Activated T-helper 2 cell treated with anti-CD3 and anti-CD28 coated beads, Interferon-gamma antibody, Interleukin-2, Interleukin-4, amounts not matched to agents 10 μg/mL and 5 μg/mL and 100 μg/mL, durations not matched to agents 14 hours and 24 hours and 36 hours (primary cell): ENCODE measurements at regions not wholly inside any gene's neighbourhood (a gene's known extent, or its start where the extent isn't known, plus 50 kb on each side); places are given as distances from the start of the nearest gene placed in this dataset.

Experiments
- DNase-seq: peaks from one replicate; pipeline ENCODE4 v3.0.0; 2021; ENCODE audit warnings: low spot score
- H3K27ac Mint-ChIP-seq: one replicate; pipeline ENCODE4 v1.8.0; 2021; ENCODE audit warnings: mixed read lengths
- H3K27me3 Mint-ChIP-seq: one replicate; pipeline ENCODE4 v1.8.0; 2021; ENCODE audit warnings: low read depth, mixed read lengths
- H3K36me3 Mint-ChIP-seq: one replicate; pipeline ENCODE4 v1.8.0; 2021; ENCODE audit warnings: low read depth, mixed read lengths
- H3K4me1 Mint-ChIP-seq: one replicate; pipeline ENCODE4 v1.8.0; 2021; ENCODE audit warnings: low read depth, mixed read lengths
- H3K4me3 Mint-ChIP-seq: one replicate; pipeline ENCODE4 v1.8.0; 2021; ENCODE audit warnings: low read depth, mild to moderate bottlenecking, moderate library complexity, mixed read lengths
- H3K9me3 Mint-ChIP-seq: one replicate; pipeline ENCODE4 v1.8.0; 2021; ENCODE audit warnings: mixed read lengths
- intact Hi-C: fragments of 100-400 bp; cut with micrococcal nuclease; formaldehyde crosslinking; loops from one replicate; pipeline ENCODE4 v1.15.1; 2023

DNA sequence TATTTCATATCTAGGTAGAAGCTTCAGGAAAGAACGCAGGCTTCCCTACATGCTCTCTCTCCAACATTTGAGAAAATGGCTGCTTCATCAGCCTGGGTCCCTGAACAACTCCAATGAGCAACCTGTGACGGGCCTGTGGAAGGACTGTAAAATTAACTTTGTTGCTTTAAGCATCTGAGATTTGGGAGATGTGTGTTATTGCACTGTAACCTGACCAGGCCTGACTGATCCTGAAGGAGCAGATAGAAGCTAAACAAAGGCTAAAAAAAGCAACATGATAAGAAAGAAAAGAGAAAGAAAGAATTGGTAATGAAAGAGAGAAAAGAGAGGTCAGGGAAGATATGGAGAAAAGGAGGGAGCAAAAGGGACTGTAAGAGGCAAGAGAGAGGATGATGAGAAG lies 77.1 kb upstream of the MBNL2 start:
- Mint-ChIP-seq H3K4me1 (peaks cover 12% of the 10 kb centered on the region), H3K27me3 (peaks cover 53% of the 10 kb centered on the region), H3K27ac (no peak overlapping the region), H3K4me3 (no peak overlapping the region), H3K9me3 (no peaks in the 10 kb centered on the region), H3K36me3 (no peaks in the 10 kb centered on the region)
- DNase-seq, result no peak
- intact Hi-C loops, result no loop called here

- H3K36me3 Mint-ChIP-seq, result no peaks in the 10 kb centered on the region
- H3K27me3 Mint-ChIP-seq, result peaks cover 37% of the 10 kb centered on the region
- H3K4me3 Mint-ChIP-seq, result no peak overlapping the region
- H3K27ac Mint-ChIP-seq, result no peak overlapping the region
- H3K4me1 Mint-ChIP-seq, result no peaks in the 10 kb centered on the region
- intact Hi-C loops, result no loop called here
- no peaks in the 10 kb centered on the region for H3K9me3 Mint-ChIP-seq
- DNase-seq, result no peak
Observed at GRCh38 chr13:97148894-97149293, 73.2 kb upstream of the MBNL2 start.

GRCh38 chr13:97160421-97160820 lies 61.7 kb upstream of the MBNL2 start:
- H3K27me3 Mint-ChIP-seq, result peaks cover 7% of the 10 kb centered on the region
- no peaks in the 10 kb centered on the region for H3K36me3 Mint-ChIP-seq
- no peak overlapping the region for H3K4me3 Mint-ChIP-seq
- no peaks in the 10 kb centered on the region for H3K4me1 Mint-ChIP-seq
- H3K9me3 Mint-ChIP-seq, result no peaks in the 10 kb centered on the region
- intact Hi-C loops, result no loop called here
- no peak for DNase-seq
- no peak overlapping the region for H3K27ac Mint-ChIP-seq

GRCh38 chr13:97161582-97162231 lies 60.4 kb upstream of the MBNL2 start:
- no peak overlapping the region for H3K27ac Mint-ChIP-seq
- intact Hi-C loops, result no loop called here
- no peak overlapping the region for H3K4me3 Mint-ChIP-seq
- no peaks in the 10 kb centered on the region for H3K4me1 Mint-ChIP-seq
- no peaks in the 10 kb centered on the region for H3K9me3 Mint-ChIP-seq
- H3K36me3 Mint-ChIP-seq, result no peaks in the 10 kb centered on the region
- no peak for DNase-seq
- H3K27me3 Mint-ChIP-seq, result peaks cover 7% of the 10 kb centered on the region

DNA sequence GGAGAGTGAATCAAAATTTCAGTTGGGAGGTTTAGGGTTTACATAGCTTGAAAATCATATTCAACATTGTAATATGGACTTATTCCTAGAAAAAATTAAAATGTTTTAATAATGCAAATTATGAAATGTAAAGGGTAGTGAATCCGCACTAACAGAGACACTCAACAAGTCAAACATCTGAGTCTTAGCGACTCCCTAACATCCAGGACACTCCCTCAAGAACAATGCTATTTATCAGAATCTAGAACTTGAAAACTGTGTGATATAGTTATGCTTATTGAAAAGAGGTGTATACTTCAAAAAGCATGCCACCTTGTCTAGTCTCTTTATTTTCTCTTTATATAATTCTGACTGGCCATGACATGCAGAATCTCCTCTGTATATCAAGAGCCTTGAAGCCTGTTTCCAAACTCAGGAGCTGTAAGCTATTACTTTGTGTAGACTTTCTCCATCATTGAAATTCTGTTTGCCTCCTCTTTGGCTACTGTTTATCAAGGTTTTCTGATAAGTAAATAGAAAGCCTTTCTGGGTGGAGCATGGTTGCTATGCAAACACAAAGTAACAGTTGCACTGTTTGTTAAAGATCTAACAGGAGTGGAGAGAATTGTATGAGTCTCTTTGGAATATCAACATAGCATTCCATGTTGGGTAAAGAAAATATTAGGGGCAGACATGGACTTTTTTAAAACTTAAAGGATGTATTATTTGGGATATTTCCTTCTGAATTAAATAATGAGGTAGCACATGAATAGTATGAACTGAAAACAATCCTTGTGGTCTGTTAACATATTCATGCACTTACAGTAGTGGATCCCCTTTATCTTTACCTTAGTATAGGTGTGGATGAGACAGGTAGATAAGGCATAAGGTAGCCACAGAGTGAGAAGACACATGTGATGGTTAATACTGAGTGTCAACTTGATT lies 56.4 kb upstream of the MBNL2 start:
- no peak overlapping the region for H3K27ac Mint-ChIP-seq
- H3K4me3 Mint-ChIP-seq, result no peak overlapping the region

GRCh38 chr13:97171136-97171535 lies 51.0 kb upstream of the MBNL2 start:
- H3K27me3 Mint-ChIP-seq, result peaks cover 39% of the 10 kb centered on the region
- H3K36me3 Mint-ChIP-seq, result no peaks in the 10 kb centered on the region
- H3K9me3 Mint-ChIP-seq, result peaks cover 5% of the 10 kb centered on the region
- no peak for DNase-seq
- no peak overlapping the region for H3K27ac Mint-ChIP-seq
- H3K4me3 Mint-ChIP-seq, result no peak overlapping the region
- no peaks in the 10 kb centered on the region for H3K4me1 Mint-ChIP-seq
- intact Hi-C loops, result no loop called here

More for the DNA sequence above, 56.4 kb upstream of the MBNL2 start:
- DNase-seq, result no peak
- Mint-ChIP-seq H3K9me3 (no peaks in the 10 kb centered on the region), H3K27me3 (peaks cover 26% of the 10 kb centered on the region), H3K4me1 (no peaks in the 10 kb centered on the region), H3K36me3 (no peaks in the 10 kb centered on the region)
- intact Hi-C loops, result no loop called here
